Ramos (cell line): ENCODE measurements at regions not wholly inside any gene's neighbourhood (a gene's known extent, or its start where the extent isn't known, plus 50 kb on each side); places are given as distances from the start of the nearest gene placed in this dataset.

ENCODE experiments used
- in situ Hi-C: fragments of 300-500 bp; cut with MboI; formaldehyde crosslinking; loops from one replicate; pipeline ENCODE4 v1.14.3; 2022; ENCODE audit warnings: low sequenced_read_pairs; ENCODE audit not compliant: unreplicated experiment

DNA sequence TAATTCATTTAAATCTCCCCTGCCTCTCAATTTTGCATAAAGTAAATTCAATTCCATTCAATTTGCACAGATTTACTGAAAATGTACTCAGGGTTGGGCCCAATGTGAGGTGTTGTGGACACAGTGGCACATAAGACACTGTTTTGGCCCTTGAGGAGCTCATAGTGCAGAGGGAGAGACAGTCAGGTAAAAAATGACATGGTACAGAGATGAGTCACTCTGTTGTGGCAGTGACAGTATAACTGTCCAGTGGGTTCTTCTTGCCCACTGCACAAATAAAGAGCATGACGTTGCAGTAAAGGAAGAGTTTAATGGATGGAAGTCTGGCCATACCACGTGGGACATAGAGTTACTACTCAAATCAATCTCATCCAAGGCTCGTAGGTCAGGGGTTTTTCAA lies 400.3 kb upstream of the TRIB2 start:
- in situ Hi-C loops, result no loop called here

DNA sequence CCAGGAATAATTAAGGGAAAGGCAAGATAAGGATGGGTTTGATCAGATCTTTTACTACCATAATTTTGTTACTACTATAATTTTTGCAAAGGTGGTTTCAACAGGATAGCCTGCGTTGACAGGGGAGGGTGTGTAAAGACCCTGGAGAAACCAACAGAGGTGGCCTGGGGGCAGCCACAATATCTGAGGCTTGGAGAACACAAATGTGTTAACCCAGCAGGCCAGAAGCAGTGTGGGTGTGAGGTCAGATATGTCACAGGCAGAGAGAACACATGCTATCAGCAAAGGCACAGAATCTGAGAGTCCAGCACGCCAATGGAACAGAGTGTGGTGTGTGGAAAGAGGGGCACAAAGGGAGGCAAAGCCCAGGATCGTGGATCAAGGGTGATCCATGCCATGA lies 399.4 kb upstream of the TRIB2 start:
- in situ Hi-C loops, result no loop called here

DNA sequence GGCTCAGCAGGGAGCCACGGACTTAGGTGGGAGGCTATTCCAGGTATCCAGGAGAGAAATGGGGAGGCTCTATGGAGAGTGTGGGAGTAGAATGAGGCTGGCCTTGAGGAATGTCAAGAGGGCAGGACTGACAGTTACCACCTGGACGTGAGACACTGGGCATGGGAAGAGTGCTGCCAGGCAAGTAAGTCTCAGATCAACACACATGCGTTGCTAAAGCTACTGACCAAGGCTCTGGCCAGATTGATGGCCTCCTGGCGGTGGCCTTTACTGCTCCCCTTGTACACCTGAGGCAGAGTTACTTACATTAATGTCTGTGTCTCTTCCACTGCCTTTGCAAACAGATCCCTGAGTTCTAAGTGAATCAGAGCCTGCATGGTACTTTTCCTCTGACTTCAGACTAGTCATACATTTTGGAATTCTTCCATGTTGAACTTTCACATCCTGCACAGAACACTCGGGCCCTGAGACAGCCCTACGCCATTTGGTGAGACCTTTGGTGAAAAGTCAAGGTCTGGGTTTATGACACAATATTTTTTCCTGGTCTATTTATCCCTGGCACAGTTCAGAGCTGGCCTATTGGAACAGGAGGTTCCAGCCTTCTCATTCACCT lies 398.8 kb upstream of the TRIB2 start:
- in situ Hi-C loops, result no loop called here

DNA sequence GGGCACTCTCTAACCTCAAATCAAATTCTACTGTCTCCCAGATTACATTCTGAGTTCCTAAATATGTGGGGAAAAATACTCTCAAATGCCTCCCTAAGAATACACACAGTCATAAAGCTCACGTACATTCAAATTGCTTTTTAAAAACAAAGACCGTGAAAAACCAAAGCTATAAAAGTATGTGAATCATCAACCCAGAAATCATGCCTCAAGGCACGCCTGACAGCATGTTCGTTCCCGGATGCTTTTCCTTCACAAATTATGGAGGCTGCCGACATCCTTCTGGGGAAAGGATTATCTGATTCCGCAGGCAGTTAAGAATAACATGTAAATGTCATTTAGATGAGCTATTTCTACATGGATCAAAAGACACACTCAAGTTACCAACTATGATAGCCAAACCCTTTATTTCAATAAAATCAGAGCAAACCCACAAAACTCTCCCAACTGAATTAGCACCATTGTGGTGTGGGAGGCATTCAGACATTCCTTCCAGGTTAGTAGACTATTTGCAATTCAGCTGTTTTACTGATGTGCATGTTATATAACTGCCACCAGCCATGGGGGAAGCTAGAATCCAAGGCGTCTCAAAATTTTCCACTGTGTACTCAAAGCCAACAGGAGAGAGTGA lies 398.2 kb upstream of the TRIB2 start:
- in situ Hi-C loops, result no loop called here

DNA sequence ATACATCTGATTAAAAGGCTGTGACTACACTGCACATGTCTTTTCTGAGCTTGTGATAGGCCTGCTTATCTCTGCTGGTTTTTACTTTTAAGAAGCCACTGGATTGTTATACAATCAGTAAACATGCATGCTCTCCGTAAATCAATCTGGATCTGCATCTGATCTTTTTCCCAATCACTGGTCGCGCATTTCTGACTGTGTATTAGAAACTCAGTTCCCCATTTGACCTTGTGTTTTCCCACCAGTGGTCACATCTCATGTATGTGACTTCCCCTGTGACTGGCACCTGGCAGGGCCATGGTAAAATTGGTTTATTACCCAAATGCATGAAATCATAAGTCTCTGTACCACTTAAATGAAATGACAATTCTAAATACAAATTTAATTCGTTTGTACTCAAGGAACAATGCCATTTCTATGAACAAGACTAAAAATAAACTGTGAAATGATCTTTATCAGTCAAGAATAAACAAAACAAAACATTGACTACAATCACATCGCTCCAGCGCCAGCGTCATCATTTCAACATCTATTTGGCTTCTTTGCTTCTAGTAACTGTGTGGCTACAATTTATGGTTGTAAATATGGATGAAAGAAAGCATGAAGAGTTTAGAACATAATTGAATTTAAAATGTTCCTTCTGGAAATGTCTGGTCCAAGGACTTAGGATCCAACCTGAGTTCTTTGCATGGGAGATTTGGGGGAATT lies 396.6 kb upstream of the TRIB2 start:
- in situ Hi-C loops, result no loop called here

DNA sequence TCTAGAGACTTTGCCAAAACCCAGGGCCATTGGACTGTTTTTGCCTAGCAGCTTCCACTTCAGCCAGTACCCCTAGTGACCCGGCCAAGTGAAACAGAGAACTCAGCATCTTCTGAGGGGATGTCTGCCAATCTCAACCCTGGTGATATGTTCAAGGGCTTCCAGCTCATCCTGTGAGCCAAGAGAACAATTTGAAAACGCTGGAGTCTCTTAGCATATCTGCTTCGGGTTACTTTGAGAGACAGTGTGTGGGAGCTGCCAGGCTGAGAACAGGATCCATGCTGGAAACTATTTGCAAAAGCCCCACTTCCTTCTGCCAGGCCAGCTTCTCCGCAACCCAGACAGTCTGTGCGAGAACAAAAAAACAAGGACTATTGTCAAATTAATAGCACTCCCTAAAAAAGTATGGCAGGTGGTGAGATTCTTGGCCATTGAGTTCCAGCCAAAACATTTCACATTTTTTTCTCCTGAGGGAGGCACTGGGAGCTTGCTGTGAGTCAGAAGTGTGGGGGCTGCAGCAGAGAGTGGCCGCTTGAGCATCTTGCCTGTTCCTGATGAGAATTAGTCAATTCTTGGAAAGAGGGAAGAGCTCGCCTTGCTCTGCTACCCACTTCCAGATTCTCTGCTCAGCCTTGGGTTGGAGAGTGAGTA lies 395.6 kb upstream of the TRIB2 start:
- in situ Hi-C loops, result no loop called here

DNA sequence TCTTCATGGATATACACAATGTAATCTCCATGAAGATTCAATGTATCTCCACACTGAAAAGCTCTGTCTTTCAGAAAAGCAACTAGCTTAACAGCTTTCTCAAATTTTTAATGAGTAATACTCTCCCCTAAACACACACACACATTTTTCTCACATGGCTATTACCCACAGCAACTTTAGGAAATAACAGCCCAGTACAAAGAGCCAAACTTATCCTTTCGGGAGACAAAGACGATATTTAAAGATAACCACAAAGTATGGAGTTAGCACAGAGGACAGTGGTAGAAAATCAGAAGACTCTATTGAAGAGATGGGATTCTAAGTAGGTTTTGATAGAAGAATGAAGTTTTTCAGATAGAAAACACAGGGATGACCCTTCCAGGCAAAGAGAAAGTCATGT lies 394.9 kb upstream of the TRIB2 start:
- in situ Hi-C loops, result no loop called here

DNA sequence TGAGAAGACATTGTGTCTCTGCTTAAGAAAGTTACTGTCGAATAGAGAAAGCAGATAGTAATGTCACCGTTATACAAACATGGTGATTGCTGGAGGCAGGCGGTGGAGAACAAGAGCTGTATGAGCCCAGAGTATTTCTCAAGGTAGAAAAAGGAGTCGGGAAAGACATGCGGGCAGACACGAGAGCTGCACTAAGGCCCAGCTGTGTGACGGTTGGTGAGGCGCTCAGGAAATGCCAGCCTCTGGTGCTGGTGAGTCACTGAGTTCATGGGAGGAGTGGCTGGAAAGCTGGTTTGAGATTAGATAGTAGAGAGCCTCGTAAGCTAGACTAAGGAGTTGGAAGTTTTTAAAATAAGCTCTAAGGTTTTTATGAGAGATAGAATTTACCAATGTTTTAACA lies 390.9 kb upstream of the TRIB2 start:
- in situ Hi-C loops, result no loop called here

DNA sequence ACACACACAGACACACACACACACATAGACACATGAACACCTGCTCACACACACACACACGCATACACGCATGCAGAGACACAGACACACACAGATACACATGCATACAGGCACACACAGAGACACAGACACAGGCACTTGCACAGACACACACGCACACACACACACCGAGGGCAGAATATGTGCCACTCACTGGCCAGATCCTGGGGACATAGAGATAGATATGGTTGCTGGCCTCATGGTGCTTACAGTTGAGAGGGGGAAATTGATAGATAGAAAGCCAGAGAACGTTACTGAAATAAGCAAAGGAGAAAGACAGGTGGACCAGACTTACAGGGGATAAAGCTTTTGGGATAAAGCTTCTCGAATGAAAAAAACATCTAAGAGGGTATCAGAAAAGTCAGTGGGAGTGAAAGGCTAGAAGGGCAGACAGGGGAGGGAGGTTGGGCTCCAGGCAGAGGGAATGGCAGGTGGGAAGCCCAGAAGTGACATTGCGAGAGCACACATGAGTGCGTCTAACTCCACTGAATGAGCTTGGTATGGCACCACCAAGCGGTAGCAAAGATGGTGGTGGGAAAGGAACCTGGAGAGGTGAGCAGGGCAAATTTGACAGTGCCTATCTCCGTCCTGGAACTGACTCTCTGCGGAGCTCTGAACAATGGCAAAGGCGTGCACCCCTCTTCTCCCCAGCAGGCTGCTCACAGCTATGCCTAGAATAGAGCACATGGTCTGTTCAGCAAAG lies 390.1 kb upstream of the TRIB2 start:
- in situ Hi-C loops, result no loop called here

DNA sequence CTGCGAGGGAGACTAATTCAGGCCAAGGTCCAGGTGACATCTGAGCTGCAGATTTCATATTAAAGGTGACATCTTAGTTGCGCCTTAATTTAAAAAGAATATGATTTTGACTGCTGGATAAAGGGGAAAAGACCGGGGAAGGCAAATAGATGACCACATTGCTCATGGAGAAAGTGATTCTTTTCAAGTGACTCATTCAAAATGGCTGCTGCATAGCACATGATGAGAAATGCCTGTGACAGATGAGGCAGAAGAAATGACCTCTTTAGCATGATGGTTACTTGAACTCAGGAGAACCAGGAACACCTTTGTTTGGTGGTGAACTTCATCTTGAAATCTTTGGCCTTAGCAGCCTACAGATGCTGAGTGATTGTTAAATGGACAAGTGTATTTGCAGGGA lies 385.8 kb upstream of the TRIB2 start:
- in situ Hi-C loops, result no loop called here

DNA sequence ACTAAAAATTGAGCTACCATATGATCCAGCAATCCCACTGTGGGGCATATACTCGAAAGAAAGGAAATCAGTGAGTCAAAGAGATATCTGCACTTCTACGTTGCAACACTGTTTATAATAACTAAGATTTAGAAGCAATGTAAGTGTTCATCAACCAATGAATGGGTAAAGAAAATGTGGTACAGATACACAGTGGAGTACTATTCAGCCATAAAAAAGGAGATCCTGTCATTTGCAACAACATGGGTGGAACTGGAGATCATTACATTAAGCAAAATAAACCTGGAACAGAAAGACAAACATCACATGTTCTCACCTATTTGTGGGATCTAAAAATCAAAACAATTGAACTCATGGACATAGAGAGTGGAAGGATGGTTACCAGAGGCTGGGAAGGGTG lies 385.0 kb upstream of the TRIB2 start:
- in situ Hi-C loops, result no loop called here

DNA sequence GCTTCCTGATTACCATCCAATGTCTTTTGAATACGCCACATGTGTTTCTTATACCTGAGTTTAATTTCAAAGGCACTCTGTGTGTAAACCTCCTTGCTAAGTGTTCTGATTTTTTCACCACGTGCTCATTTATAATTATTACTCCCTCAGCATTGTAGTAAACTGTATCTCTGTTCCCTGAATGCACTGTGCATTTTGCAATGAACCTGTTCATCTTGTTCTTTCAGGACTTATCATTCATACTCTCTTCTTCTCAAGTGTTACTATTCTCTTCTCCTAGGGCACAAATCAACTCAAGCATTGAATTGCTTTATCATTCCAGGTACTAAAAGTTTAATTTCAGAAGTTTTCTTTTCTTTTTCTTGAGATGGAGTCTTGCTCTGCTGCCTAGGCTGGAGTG lies 383.4 kb upstream of the TRIB2 start:
- in situ Hi-C loops, result no loop called here

DNA sequence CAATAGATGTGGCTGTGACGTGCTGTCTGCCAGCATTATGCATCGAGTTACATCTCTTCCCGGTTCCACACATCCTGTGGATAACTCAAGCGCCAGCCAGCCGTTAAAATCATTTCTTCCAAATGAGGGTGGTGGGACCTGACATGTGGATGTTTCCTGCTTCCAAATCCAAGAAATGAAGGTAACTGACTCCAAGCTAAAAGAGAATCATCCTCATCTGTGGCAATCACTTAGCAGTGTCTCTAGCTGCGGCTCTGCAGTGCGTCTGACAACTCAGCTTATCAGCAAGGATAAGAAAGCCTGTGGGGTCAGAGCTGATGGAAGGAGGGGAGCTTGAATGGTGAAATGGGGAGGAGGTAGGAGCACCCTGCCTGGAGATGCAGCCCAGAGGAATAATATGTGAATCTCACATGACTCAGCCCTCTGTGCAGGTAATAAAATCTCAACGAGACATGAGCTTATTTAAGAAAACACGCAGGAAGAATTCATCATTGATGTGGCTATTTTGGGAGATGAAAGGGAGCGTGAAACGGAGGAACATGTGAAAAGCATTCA lies 382.2 kb upstream of the TRIB2 start:
- in situ Hi-C loops, result no loop called here

DNA sequence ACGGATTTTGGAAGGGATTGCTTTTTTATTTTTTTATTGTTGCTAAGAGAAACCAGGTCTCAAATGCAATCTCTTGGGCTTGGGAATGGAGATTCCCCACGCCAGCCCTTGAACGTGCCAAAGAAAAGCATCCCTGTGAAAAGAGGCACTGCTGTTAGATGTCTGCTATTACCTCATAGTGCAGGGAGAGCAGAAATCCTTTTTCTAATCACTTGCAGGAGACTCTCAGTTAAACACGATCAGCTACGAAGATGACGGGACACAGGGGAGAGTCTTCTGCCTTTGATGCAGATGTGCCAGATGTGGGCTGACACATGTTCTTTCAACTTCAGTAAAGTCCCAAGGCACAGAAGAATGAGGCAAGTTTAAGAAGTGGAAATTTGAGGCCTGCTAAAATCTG lies 381.6 kb upstream of the TRIB2 start:
- in situ Hi-C loops, result no loop called here

DNA sequence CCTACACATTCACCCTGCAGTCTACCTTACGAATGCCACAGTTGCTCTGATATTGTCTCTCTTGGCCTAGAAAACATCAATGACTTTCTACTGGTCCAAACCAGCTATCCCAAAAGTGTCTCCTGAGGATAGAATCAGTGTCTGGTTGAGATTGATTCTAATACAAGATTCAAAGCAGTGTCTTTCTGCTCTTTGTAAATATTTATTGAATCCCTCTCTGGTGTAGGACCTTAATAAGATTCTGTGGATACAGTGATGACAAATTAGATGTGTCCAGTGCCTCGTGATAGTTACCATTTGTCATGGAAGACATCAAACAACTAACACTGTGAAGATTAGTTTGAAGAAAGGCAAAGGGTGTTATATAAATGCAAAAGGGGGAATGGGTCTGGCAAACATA lies 380.7 kb upstream of the TRIB2 start:
- in situ Hi-C loops, result no loop called here

DNA sequence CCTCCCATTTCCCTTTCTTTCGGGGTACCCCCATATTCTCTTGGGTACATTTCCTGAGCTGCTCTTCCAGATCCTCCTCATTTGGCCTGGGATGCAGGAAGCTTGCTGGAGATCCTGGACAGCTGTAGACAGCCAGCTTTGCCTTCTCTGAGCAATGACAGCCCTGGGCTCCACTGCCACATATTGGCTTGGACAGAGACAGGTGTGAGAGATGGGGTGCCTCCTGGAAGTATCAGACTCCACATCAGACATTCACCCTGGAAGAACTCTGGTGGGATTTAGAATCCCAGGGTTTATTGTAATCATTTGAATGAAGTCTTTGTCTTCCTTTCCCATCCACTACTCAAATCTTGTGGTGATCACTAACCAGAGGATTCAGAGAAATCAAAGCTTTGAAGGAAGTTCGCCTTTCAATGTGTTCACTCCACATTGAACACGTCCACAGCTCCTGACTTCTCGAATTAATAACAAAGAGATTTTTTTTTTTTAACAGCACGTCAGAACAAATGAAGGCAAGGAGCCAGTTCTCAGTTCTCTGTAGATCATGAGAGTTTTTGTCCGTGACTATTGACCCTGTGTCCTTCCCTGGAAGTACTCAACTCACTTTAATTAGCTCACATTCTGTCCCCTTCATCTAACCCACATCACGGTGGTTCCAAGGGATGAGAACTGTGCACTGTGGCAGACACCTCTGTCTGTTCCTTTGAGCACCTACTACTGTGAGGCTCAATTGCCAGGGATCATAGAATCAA lies 377.6 kb upstream of the TRIB2 start:
- in situ Hi-C loops, result no loop called here

DNA sequence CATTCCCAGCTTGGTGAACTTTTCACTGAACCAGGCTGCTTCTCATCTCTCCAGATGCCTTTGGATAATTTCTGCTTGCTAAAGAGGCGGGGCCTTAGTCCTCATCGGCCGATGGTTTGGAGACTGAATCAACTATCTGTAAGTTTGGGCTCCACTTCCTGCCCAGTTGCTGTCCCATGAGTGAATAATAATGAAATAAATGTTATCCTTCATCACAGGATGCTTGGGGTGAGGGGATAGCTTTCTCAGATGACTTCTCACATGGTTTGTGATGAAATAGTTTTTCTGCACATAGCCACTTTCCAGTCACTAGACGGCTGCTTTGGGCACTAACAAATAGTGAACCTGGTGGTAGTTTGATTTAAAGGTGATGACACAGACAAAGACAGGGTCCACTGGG lies 376.6 kb upstream of the TRIB2 start:
- in situ Hi-C loops, result no loop called here

DNA sequence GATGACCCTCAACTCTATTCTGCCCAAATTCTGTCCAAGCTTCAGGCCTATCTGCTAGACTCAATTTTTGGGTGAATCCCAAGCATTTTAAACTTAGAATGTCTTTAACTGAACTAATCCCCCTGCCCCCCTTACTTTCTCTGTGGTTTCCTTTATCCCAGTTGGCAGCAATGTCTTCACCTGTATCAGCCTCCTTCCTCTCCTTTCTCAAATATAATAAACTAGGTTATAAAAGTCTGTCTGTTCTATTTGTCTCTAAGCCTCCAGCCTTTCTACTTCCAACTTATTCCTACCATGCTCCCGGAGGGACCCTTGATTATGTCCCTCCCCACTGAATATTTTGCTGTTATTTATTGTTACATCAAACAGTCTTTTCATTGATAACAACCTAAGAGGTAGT lies 375.5 kb upstream of the TRIB2 start:
- in situ Hi-C loops, result no loop called here

DNA sequence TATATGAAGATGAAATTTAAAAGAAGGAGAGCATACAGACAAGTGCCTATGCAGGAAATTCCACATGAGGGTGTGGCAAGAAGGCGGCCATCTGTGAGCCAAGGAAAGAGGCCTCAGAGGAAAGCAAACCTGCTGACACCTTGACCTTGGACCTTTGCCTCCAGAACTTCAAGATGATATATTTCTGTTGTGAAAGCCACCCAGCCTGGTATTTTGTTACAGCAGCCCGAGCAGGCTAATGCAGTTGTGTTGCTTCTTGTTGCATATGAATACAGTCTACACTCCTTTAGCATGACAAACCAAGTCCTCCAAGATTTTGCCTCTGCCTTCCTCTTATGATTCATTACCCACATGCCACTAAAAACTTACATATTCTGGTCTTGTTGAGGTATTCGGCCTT lies 374.8 kb upstream of the TRIB2 start:
- in situ Hi-C loops, result no loop called here

DNA sequence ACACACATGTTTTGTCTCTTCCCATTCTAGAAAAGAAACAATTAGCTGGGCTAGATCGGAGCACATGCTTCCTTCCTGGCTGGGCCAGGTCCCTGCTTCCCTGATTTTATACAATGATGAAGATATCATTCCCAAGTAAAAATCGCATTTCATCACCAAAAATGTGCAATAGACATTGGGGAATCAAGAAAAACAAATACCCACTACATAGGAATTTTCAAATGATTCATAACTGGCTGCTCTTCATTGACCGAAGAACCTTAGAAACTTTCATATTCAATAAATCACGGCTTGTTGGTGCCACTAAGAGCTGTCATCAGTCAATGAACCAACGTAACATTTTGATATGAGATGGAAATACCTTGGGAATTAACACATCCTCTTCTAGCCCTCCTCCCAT lies 373.6 kb upstream of the TRIB2 start:
- in situ Hi-C loops, result no loop called here
